ENCODE measurements at regions not wholly inside any gene's neighbourhood (a gene's known extent, or its start where the extent isn't known, plus 50 kb on each side); places are given as distances from the start of the nearest gene placed in this dataset.

GRCh38 chr6:140047321-140047720, 672.9 kb upstream of the CITED2 start:
- no peak for DNase-seq (ENCODE audit: low read depth)
- H3K4me3 ChIP-seq (ENCODE audit: low read depth, low read length): no peak overlapping the region
- TF ChIP-seq MYC (IDR thresholded peaks at IDR 0.05; ENCODE audit: low read depth, low read length) (no peak), POLR2A (IDR thresholded peaks at IDR 0.05; ENCODE audit: extremely low read depth, insufficient read length) (no peak)
- TF ChIP-seq, protein P1, sequence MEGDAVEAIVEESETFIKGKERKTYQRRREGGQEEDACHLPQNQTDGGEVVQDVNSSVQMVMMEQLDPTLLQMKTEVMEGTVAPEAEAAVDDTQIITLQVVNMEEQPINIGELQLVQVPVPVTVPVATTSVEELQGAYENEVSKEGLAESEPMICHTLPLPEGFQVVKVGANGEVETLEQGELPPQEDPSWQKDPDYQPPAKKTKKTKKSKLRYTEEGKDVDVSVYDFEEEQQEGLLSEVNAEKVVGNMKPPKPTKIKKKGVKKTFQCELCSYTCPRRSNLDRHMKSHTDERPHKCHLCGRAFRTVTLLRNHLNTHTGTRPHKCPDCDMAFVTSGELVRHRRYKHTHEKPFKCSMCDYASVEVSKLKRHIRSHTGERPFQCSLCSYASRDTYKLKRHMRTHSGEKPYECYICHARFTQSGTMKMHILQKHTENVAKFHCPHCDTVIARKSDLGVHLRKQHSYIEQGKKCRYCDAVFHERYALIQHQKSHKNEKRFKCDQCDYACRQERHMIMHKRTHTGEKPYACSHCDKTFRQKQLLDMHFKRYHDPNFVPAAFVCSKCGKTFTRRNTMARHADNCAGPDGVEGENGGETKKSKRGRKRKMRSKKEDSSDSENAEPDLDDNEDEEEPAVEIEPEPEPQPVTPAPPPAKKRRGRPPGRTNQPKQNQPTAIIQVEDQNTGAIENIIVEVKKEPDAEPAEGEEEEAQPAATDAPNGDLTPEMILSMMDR (IDR thresholded peaks at IDR 0.05; ENCODE audit: low read depth, low read length): no peak
- TF ChIP-seq, protein P2, sequence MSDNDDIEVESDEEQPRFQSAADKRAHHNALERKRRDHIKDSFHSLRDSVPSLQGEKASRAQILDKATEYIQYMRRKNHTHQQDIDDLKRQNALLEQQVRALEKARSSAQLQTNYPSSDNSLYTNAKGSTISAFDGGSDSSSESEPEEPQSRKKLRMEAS (IDR thresholded peaks at IDR 0.05; ENCODE audit: low read depth, low read length): no peak

- peak; percentile 25 for DNase-seq (ENCODE audit: low read depth)
- no peak for TF ChIP-seq POLR2A (IDR thresholded peaks at IDR 0.05; ENCODE audit: extremely low read depth, insufficient read length)
- TF ChIP-seq, protein P1 (IDR thresholded peaks at IDR 0.05; ENCODE audit: low read depth, low read length): no peak
- no peak for TF ChIP-seq MYC (IDR thresholded peaks at IDR 0.05; ENCODE audit: low read depth, low read length)
- TF ChIP-seq, protein P2 (IDR thresholded peaks at IDR 0.05; ENCODE audit: low read depth, low read length): no peak
- no peak overlapping the region for H3K4me3 ChIP-seq (ENCODE audit: low read depth, low read length)
These were observed 671.7 kb upstream of the CITED2 start for GRCh38 chr6:140046016-140046632.

DNA sequence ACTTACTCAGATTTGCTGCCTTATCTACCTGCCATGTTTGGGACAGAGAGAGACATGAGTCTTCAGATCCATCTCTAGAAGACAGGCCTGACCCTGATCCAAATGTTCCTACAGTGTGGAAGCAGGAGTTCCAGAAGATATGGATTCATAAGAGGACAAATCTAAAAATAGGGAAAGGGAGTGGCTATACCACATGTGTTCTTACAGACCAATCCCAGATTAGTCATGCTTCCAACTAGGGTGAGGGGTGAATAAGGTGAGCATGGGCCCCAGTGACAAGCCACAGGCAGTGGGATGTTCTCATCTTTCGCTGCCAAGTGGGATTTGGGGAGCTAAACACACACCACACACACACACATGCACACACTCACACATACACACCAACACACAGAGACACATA, 670.7 kb upstream of the CITED2 start:
- TF ChIP-seq, protein P1 (IDR thresholded peaks at IDR 0.05; ENCODE audit: low read depth, low read length): no peak
- no peak for TF ChIP-seq POLR2A (IDR thresholded peaks at IDR 0.05; ENCODE audit: extremely low read depth, insufficient read length)
- TF ChIP-seq, protein P2 (IDR thresholded peaks at IDR 0.05; ENCODE audit: low read depth, low read length): no peak
- TF ChIP-seq MYC (IDR thresholded peaks at IDR 0.05; ENCODE audit: low read depth, low read length): no peak
- no peak for DNase-seq (ENCODE audit: low read depth)
- no peak overlapping the region for H3K4me3 ChIP-seq (ENCODE audit: low read depth, low read length)

DNA sequence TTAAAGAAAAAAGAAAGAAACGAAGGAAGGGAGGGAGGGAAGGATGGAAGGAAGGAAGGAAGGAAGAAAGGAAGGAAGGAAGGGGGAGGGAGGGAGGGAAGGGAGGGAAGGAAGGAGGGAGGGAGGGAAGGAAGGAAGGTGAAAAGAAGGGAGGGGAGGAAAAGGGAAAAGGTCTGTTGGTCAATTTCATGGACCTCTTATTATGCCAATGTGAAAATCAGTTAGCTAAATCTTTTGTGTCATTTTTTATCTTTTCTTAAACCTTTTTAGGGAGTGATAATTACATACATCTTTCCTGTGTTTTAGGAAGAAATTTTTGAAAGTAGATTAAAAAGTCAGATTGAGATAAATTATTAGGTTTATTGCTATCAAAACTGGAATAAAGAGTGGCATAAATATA, 670.2 kb upstream of the CITED2 start:
- H3K4me3 ChIP-seq (ENCODE audit: low read depth, low read length): no peak overlapping the region
- no peak for DNase-seq (ENCODE audit: low read depth)
- TF ChIP-seq MYC (IDR thresholded peaks at IDR 0.05; ENCODE audit: low read depth, low read length) (no peak), POLR2A (IDR thresholded peaks at IDR 0.05; ENCODE audit: extremely low read depth, insufficient read length) (no peak)
- TF ChIP-seq, protein P2 (IDR thresholded peaks at IDR 0.05; ENCODE audit: low read depth, low read length): no peak
- TF ChIP-seq, protein P1 (IDR thresholded peaks at IDR 0.05; ENCODE audit: low read depth, low read length): no peak

DNA sequence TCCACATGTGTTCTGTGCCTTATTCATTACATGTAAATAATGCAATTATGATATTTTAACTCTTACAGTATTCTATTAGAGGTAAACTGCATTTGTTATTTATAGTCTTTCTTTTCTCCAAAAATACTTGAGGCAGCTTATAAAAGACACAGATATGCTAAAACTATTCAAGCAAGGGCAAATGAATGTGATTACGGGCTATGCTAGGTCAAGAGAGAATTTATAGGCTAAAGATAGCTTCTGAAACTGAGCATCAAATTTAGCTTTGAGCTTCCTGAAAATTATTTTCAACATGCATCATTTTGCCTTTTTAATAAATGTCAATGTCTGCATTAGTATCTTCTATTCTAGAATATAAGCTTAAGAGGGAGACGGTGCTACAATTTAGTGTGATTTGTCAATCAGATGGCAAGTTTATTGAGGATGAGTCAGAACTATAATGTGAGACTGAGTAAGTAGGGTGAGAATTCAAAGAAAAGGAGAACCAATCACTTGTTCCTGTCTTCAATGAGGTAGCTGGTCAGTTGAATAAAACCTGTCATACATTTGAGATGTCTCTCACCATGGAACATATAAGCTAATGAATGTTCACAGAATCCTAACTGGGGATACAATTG, 669.4 kb upstream of the CITED2 start:
- DNase-seq (ENCODE audit: low read depth): peak; percentile 73
- no peak overlapping the region for H3K4me3 ChIP-seq (ENCODE audit: low read depth, low read length)
- no peak for TF ChIP-seq POLR2A (IDR thresholded peaks at IDR 0.05; ENCODE audit: extremely low read depth, insufficient read length)
- TF ChIP-seq, protein P1 (IDR thresholded peaks at IDR 0.05; ENCODE audit: low read depth, low read length): no peak
